GM18868 (cell line): ENCODE measurements at regions not wholly inside any gene's neighbourhood (a gene's known extent, or its start where the extent isn't known, plus 50 kb on each side); places are given as distances from the start of the nearest gene placed in this dataset.
A peak's percentile ranks its signal among the peaks of the same experiment; 100 is the strongest.
"Not testable (repeated sequence)": the region's sequence is repeated elsewhere in the genome, so short reads cannot be mapped to it uniquely, and the experiment has no call there.

ENCODE experiments used
- ATAC-seq: cut with Tn5 transposase; IDR thresholded peaks from one replicate; pipeline ENCODE4 v1.9.1; 2021; ENCODE audit warnings: mild to moderate bottlenecking, moderate library complexity; ENCODE audit not compliant: unreplicated experiment

DNA sequence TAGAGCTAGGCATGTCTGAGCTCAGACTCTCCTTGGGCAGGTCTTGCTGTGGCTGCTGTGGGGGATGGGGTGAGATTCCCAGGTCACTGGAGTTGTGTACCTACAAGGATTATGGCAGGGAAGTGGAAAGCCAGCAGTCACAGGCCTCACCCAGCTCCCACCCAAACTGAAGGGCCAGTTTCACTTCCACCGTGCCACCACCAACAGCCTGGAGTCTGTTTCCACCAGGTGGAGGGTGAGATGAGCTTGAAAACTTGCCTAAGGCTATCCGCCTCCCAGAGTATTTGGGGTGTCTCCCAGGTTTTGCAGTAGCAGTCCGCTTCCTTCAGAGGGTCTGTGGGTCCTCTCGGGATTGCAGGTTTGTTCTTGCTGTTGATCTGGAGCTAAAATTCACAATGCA lies 327.7 kb downstream of the PTPRC start:
- peak; percentile 60 for ATAC-seq

DNA sequence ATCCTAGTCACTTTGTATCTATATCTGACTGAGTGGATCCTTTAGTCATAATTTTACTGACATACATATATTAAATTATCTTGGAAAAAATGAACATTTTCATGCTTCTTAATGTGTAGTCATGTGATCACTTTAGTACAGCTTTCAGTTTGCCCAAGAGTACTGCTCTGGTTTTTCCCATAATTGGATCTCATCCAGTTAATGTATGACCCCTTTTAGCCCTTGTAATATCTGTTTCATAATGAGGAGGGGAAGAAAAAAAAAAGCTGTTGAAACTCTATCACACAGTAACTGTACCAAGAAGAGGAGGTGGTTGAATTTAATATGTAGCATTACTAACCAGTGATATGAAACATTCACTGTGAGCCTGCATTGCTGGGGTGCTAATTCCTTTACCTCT lies 328.7 kb downstream of the PTPRC start:
- no peak for ATAC-seq

DNA sequence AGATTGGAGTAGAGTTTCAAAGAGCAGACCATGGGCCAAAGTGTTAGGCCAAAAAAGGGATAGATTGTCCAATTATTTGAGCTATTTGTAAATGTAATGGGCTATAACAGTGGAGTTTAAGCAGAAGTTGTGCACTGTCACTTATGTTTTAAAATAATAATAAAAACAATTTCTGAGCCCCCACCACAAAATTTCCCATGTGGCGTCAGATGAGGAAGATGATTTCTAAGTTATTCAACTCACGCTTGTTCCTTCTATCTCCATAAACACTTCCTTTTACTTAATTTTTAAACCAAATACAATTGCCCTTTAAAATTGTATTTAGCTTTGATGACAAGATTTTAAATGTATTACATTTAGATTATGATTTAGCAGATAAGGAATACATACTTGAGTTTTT lies 330.0 kb downstream of the PTPRC start:
- ATAC-seq, result no peak

DNA sequence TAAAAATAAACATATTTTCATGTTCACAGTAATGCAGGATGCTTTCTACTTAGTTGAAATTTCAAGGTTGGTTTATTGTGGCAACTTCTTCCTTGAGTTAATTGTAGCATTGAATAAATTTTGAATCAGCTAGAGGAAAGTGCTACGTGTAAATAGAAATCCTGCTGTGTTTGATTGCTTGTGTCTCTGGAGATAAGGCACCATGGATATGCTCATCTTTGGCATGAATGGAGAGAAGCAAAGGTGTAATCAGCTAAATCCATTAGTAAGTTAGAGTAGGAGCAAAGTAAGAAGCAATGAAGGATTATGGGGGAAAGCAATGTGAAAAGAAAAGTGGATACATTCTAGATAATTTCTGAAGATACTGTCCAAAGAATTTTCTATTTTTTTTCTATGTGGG lies 331.1 kb downstream of the PTPRC start:
- no peak for ATAC-seq

DNA sequence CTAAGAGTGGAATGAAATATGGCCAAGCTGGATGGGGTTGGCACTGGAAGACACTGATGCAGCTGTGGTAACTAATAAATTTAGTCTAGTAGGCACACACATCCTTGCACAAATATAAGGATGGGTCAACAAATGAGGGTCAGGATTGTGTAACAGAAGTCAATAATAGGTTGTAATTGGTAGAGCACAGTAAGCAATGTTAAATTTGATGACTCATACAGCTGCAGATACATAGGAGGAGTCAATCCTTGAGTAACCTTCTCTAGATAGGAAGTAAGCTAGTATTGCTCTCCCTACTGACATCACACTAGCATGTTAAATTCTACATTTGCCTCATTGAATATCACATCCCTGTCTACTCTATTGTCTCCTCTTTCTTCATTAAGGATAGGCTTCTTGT lies 332.1 kb downstream of the PTPRC start:
- no peak for ATAC-seq

DNA sequence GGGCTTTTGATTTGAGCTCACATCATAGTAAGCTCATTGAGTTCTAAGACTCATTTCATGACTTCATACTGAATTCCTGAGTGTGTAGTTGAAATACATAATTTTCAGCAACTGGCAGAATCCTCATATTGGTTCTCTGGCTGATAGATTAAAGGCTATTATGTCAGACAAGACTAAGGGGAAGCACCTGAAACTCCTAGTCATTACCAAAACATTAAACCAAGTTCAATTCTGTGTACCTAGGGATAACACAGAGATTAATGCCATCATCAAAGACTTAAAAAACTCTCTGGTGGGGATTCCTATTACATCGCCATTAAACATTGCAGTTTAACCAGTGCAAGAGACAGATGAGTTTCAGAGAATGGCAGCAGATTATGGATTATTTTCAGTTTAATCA lies 339.1 kb downstream of the PTPRC start:
- no peak for ATAC-seq

DNA sequence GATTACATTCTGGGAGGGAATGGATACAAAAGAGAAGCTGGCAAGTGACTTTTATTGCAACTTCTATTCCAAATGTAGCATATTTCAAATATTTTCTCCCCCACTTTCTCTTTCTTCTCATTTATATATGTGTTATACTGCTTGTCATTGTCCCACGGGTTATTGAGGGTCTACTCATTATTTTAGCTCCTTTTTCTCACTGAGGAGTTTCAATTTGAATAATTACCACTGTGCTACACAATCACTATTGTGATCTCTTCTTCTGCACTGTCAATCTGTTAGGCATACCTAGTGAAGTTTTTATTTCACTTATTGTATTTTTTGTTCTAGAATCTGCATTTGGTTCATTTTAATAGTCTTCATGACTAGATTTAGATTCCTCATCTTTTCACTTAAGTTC lies 339.7 kb downstream of the PTPRC start:
- peak; percentile 46 for ATAC-seq

DNA sequence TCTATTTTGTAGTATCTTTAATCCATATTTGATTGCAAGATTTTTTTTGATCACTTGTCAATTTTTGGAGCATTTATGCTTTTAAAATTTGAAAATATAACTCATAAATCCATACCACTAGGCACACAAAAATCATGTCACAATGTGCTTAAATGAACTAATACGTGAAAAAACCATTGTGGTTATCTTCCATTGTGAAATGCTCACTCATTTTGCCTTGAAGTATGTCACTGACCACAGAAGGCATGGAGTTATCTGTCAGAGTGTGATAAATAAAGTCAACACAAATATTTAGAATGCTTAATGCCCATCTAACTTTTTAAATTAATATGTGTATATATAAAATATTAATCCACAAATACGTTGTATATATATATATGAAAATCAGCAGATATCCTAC lies 347.2 kb downstream of the PTPRC start:
- no peak for ATAC-seq

DNA sequence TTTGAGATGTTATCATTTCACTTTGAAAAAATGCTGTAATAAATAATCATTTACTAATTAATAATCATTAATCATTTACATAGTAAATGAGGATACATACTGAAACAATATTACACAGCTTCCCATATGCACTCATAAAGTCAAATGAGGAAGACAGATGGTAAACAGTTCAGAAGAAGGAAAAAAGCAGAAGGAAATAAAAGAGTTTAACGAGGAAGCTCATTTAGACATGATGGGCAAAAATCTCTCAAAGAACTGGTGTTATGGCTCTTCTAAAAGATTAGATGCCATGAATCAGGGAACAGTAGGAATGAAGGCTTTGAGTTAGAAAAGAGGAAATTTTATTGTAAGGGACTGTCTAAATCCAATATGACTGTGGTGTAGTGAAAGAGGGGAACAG lies 347.6 kb downstream of the PTPRC start:
- ATAC-seq, result no peak

DNA sequence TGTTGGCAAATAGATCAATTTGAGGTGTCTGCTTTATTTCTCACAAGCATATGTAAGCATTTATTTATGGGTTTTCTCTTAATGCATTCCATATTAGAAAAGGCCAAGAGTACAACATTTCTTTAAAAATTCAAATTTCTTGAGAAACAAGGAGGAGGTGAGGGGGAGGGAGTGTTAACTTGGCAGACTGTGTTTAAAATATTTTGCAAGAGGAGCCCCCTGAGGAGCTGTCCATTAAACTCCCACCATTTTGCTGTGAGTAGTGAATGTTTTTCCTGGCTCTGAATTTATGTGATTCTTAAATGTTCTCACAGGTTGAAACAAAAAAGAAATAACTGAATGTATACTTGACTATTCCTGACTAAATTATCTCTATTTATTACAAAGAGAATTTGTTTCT lies 363.8 kb downstream of the PTPRC start:
- no peak for ATAC-seq

DNA sequence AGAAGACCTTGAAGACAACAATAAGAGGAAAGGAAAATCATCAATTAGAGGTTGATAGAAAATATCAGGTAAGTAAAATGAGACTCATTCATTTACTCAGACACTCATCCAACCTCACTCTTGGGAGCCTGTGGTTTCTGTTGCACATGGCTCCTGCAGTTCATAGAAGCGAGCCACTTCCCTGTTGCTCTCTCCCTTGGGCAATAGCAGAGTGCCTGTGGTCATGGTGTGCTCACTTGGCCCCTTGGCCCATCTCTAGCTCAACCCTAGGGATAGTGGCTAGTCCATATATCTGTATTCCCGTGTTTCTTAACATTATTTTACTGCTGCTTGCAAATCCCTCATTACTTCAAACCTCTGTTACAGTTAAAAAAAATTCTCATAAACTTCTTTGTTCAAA lies 368.6 kb downstream of the PTPRC start:
- ATAC-seq, result no peak

DNA sequence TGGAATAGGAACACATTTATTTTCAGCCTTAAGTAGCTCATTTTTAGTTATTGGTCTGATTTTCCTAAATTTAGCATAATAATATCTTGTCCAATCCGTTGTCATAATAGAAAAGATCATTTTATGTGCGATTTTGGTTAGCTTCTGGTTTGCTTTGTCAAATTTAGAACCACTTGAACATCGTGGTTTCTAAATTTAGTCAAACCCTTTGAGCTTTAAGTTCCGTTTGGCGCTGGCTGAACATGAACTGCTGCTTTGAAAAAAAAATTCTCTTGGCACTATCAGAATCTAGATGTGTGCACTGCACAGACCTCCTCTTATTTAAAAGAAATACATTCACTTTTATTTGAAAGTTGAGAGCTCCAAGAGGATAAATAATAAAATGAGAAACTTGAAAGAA lies 370.6 kb downstream of the PTPRC start:
- no peak for ATAC-seq

DNA sequence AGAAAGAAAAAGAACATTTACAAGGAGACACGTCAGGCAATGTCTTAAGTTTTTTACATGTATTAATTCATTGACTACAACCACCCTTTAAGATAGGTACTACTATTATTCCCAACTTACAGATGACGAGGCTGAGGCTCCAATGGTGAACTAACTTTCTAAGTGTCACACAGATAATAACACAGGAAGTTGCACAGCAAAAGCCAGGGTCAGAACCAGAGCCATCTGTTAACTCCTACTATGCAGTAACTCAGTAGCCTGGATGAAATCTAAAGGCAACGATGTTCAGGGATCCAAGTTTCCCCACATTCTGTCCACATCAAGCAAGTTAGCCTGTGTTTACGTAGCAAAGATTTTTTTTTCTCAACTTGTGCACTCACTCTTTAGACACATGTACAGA lies 371.7 kb downstream of the PTPRC start:
- no peak for ATAC-seq

DNA sequence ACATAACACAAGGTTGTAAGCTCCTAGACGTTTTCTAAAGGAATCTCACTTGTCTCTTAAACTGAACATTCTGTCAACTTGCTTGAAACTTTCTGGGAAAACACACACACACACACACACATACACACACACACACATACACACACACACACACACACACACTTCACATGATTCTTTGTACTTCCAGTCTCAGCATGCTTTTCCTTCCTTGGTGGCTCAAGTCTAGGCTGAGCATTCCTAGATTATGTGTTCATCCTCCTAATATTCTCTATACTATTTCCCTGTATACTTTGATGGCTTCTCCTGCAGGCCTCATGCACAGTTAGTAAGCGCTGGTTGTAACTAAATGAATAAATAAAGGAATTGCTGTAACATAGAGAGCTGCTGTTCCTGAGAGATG lies 372.1 kb downstream of the PTPRC start:
- no peak for ATAC-seq

DNA sequence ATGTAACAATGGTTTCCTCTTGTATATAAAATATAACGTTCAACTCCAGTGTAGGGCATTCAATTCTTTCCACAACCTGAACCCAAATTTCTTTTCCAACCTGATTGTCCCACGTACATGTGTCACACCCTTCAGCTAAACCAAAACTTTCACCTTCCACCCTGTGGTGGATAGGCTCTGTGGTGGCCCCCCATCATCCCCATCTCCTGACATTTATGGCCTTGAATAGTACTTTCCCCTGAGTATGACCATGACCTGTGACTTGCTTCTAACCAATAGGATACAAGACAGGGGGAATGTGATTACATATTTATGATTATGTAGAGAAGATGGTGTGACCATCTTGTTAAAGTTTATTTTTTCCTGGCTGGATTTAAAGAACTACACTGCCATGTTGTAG lies 377.0 kb downstream of the PTPRC start:
- no peak for ATAC-seq

DNA sequence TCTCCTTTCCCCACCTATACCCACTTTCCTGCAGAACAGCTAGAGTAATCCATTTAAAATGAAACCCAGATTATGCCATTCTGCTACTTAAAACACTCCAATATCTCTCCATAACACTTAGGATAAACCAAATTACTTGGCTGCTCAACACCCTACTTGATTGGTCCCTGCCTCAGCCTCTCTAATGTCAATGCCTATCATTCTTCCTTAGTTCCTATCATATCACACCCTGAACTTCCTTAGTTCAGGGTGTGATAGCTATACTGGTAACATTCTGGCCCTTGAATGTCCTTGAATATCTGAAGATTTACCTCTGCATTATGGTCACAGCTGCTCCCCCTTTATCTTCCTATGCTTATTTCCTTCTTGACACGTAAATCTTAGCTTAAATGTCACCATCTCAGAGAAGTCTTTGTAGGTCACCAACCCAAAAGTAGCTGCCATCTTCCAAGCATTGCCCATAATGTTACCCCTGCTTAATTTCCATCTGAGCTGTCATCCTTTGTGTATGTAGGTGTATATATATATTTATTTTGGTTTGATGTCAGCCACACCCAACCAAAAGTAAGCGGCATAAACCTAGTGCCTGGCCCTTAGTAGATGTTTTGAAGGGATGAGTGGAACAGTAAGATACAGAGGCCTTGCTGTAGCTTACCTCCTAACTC lies 379.8 kb downstream of the PTPRC start:
- ATAC-seq, result no peak

DNA sequence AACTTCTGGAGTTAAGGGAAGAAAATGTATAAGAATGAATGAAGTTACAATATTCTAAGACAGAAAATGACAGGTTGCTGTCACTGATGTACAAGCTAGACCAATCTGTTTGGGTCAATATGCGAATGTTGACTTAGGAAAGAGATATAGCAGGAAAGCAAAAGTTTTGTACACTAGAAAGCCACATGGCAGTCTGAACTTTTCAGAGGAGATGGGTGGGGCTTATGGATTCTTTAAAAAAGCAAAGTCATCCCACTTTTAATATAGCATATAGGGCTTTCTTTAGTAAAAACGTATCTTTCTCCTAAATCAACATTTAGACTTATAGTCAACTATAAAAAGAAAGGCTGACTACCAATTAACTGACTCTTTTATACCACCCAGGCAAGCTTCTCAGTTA lies 381.2 kb downstream of the PTPRC start:
- no peak for ATAC-seq

DNA sequence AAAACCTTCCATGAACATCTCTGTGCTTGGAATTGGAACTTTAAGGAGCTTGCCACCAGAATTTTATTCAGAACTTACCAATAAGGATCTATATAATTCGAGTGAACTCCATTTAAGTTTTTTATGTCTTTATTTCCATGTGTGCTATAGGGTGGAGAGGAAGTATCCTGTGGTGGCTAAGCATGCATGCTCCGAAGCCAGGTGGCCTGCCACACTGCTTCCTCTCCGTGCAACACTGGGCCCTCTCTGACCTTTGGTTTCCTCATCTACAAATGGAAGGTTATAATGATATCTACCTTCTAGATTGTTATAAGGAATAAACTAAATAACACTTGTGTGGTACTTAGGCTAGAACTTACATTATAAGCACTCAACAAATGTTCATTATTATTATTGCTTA lies 382.1 kb downstream of the PTPRC start:
- ATAC-seq, result no peak

DNA sequence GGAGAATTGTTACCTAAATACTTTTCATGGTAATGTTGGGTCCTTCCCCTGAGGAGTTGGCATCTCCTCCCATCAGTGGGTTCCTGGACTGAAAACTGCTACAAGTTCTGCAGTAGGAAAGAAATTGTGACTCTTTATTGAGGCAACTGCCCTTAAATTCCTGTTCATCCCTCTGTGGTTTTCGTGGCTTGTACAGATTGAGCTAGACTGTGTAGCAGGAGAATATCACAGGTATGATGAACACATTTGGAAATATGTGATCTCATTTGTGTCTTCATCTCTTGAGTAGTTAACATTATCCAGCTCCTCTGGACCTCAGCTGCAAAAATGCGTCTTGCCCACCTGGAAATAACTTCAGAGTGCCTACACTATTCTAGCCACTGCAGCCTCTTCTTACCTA lies 390.6 kb downstream of the PTPRC start:
- ATAC-seq, result no peak

DNA sequence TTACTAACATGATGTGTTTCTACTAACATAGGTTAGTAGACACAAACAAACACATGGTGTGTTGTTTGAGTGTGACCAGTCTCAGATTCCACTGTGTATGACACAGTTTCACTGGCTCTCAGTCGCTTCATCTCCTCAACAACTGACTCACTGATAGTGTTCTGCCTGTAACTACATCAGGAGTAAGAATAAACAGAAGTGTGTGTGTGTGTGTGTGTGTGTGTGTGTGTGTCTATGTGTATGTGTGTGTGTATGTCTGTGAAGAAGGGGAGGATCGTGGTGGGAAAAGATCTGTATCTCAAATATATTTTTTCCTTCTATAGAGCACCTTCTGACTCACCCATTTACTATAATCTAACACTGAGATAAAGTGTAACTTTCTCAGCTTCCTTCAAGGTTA lies 391.0 kb downstream of the PTPRC start:
- ATAC-seq, result no peak

DNA sequence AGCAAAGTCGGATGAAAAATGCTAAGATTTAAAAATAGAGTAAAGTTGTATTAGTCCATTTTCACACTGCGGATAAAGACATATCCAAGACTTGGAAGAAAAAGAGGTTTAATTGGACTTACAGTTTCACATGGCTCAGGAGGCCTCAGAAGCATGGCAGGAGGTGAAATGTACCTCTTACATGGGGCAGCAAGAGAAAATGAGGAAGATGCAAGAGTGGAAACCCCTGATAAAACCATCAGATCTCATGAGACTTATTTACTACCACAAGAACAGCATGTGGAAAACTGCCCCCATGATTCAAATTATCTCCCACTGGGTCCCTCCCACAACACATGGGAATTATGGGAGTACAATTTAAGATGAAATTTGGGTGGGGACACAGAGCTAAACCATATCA lies 391.7 kb downstream of the PTPRC start:
- ATAC-seq, result not testable (repeated sequence)

DNA sequence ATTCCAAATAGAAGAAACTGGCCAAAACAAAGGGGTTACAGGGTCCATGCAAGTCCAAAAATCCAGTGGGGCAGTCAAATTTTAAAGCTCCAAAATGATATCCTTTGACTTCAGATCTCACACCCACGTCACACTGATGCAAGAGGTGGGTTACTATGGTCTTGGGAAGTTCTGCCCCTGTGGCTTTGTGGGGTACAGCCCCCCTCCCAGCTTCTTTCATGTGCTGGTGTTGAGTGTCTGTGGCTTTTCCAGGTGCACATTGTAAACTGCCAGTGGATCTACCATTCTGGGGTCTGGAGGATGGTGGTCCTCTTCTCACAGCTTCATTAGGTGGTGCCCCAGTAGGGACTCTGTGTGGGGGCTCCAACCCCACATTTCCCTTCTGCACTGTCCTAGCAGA lies 392.3 kb downstream of the PTPRC start:
- not testable (repeated sequence) for ATAC-seq

DNA sequence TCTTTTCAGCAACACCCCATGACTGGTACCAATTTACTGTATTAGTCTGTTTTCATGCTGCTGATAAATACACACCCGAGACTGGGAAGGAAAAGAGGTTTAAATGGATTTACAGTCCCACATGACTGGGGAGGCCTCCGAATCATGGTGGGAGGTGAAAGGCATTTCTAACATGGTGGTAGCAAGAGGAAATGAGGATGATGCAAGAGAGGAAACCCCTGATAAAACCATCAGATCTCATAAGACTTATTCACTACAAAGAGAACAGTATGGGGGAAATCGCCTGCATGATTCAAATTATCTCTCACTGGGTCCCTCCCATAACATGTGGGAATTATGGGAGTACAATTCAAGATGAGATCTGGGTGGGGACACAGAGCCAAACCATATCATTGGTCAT lies 393.6 kb downstream of the PTPRC start:
- not testable (repeated sequence) for ATAC-seq

DNA sequence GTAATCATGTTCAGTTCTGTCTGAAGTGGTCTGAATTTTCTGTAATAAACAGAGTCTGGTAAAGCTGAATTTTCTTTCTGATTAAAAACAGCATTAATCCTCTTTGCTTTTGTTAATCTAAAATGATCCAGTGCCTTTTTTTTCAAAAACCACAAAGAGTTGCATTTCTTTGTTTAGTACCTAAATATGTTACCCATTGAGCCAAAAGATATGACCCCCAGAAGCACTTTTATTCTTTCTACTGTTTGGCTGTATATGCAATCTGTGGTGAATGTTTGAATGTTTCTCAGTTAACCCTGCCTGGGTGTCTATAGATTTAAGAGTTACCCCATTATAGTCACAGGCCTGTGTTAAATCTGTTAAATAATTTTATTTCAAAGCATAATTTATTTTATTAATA lies 394.8 kb downstream of the PTPRC start:
- ATAC-seq, result no peak
